Ishikawa (cell line): ENCODE measurements at regions not wholly inside any gene's neighbourhood (a gene's known extent, or its start where the extent isn't known, plus 50 kb on each side); places are given as distances from the start of the nearest gene placed in this dataset.

ENCODE experiments used
- CEBPB ChIP-seq: IDR thresholded peaks from 2 replicates; pipeline ENCODE4 v1.6.1; 2012
- CREB1 ChIP-seq: IDR thresholded peaks from 2 replicates; pipeline ENCODE4 v1.6.1; 2012; ENCODE audit warnings: low read depth
- EGR1 ChIP-seq: IDR thresholded peaks from 2 replicates; pipeline ENCODE4 v1.6.1; 2012
- EP300 ChIP-seq: IDR thresholded peaks from 2 replicates; pipeline ENCODE4 v1.6.1; 2012; ENCODE audit warnings: borderline replicate concordance
- RAD21 ChIP-seq: IDR thresholded peaks from 2 replicates; pipeline ENCODE4 v1.6.1; 2012; ENCODE audit warnings: low read depth
- REST ChIP-seq: IDR thresholded peaks from 2 replicates; pipeline ENCODE4 v1.6.1; 2012; ENCODE audit warnings: low read depth, mild to moderate bottlenecking
- TAF1 ChIP-seq: IDR thresholded peaks from 2 replicates; pipeline ENCODE4 v1.6.1; 2012; ENCODE audit warnings: low read depth, mild to moderate bottlenecking
- TCF12 ChIP-seq: IDR thresholded peaks from 2 replicates; pipeline ENCODE4 v1.6.1; 2012; ENCODE audit warnings: low read depth
- TEAD4 ChIP-seq: IDR thresholded peaks from 2 replicates; pipeline ENCODE4 v1.6.1; 2012
- YY1 ChIP-seq: IDR thresholded peaks from 2 replicates; pipeline ENCODE4 v1.6.1; 2012; ENCODE audit warnings: low read depth

- TF ChIP-seq TEAD4: no peak
- TF ChIP-seq TAF1: no peak
- TF ChIP-seq EGR1: no peak
- TF ChIP-seq YY1: no peak
- no peak for TF ChIP-seq CREB1
- TF ChIP-seq RAD21: no peak
- TF ChIP-seq REST: no peak
- no peak for TF ChIP-seq EP300
- TF ChIP-seq CEBPB: no peak
- no peak for TF ChIP-seq TCF12
These were observed 114.5 kb upstream of the RPL38 start for GRCh38 chr17:74088934-74089329.
